ENCODE measurements at regions not wholly inside any gene's neighbourhood (a gene's known extent, or its start where the extent isn't known, plus 50 kb on each side); places are given as distances from the start of the nearest gene placed in this dataset.

DNA sequence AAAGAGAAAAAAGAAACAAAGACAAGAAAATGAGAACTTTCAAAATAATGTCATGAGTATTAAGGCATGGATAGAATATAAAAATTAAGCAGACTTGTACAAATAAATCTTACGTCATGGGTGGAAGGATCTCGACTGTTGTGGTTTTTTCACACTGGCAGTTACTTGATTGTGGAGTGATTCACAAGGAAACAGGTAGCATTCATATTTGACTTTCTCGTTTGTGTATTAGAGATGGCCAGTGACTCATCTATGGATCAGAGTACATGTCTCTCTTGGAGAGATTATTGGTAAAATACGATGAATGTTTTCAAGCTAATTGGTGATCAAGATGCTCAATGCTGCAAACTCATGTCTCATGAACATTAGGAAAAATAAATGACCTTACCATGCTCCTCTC, 564.3 kb downstream of the GATA3 start:
- no peaks in the 10 kb centered on the region for H3K36me3 Mint-ChIP-seq (ENCODE audit: insufficient read depth)
- TF ChIP-seq CTCF (IDR thresholded peaks at IDR 0.05; ENCODE audit: unreplicated experiment) = no peak
- no peaks in the 10 kb centered on the region for H3K9me3 Mint-ChIP-seq (ENCODE audit: low read depth)
- peaks cover 9% of the 10 kb centered on the region for H3K4me1 Mint-ChIP-seq (ENCODE audit: low read depth)
- no peak for DNase-seq (ENCODE audit: low spot score, unreplicated experiment)
- no peaks in the 10 kb centered on the region for H3K27me3 Mint-ChIP-seq
- H3K4me3 Mint-ChIP-seq (ENCODE audit: low read depth) = no peak overlapping the region
- H3K27ac Mint-ChIP-seq = no peak overlapping the region

DNA sequence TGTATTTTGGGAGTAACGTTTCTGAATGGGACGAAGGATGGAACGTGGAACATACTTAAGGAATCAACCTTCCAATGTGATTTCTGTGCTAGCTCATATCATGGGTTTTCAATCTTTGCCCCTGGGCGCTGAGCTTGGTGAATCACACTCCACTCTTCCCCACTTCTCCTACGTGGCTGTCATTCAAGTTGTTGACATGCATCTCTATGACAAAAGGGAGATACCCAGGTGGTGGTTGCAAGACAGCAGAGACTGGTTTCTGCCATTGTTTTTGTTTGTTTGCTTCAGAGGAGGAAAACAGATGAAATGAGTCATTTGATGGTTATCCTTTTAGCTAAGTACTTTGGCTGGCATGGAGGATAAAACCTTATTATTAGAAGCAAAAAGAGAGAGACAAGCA, 573.9 kb downstream of the GATA3 start:
- Mint-ChIP-seq H3K27ac (no peak overlapping the region), H3K4me3 (ENCODE audit: low read depth) (no peak overlapping the region), H3K4me1 (ENCODE audit: low read depth) (no peaks in the 10 kb centered on the region), H3K36me3 (ENCODE audit: insufficient read depth) (no peaks in the 10 kb centered on the region), H3K27me3 (no peaks in the 10 kb centered on the region), H3K9me3 (ENCODE audit: low read depth) (no peaks in the 10 kb centered on the region)
- DNase-seq (ENCODE audit: low spot score, unreplicated experiment) = no peak
- no peak for TF ChIP-seq CTCF (IDR thresholded peaks at IDR 0.05; ENCODE audit: unreplicated experiment)

DNA sequence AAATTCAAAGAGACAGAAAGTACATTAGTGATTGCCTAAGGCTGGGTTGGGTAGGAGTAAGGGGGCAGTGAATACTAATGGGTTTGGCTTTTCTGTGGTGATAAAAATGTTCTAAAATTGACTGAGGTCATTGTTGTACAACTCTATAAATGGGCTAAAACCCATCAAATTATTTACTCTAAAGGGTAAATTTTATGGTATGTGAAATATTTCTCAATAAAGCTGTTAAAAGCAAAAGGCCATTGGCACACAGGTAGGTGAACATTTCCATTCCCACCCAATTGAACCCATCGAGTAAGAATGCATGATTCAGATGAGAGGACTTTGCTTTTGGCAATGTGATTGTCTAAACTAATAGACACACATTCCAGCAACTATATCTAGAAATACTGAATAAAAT, 579.4 kb downstream of the GATA3 start:
- no peaks in the 10 kb centered on the region for H3K9me3 Mint-ChIP-seq (ENCODE audit: low read depth)
- no peaks in the 10 kb centered on the region for H3K4me1 Mint-ChIP-seq (ENCODE audit: low read depth)
- no peak for TF ChIP-seq CTCF (IDR thresholded peaks at IDR 0.05; ENCODE audit: unreplicated experiment)
- H3K27me3 Mint-ChIP-seq = no peaks in the 10 kb centered on the region
- no peak overlapping the region for H3K4me3 Mint-ChIP-seq (ENCODE audit: low read depth)
- DNase-seq (ENCODE audit: low spot score, unreplicated experiment) = no peak
- H3K36me3 Mint-ChIP-seq (ENCODE audit: insufficient read depth) = no peaks in the 10 kb centered on the region
- H3K27ac Mint-ChIP-seq = no peak overlapping the region

DNA sequence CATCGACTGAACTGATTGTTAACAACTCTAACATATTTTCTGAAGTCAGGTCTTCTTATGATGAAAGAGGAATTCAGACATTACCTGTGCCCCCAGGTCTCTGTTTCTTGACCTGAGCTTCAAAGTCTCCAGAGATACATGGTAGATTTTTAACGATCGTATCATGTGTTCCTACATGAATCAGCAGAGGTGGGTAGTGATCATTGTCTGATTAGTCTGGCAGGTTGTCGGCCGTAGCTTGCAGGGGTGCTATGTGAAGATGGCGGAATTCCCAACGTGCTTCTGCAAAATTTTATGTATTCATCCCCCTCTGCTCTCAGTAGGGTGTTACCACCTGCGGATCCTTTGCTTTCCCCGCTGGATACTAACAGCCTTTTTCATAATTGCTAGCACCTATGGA, 581.9 kb downstream of the GATA3 start:
- no peak overlapping the region for H3K27ac Mint-ChIP-seq
- no peaks in the 10 kb centered on the region for H3K36me3 Mint-ChIP-seq (ENCODE audit: insufficient read depth)
- H3K27me3 Mint-ChIP-seq = peaks cover 3% of the 10 kb centered on the region
- H3K9me3 Mint-ChIP-seq (ENCODE audit: low read depth) = no peaks in the 10 kb centered on the region
- H3K4me1 Mint-ChIP-seq (ENCODE audit: low read depth) = no peaks in the 10 kb centered on the region
- DNase-seq (ENCODE audit: low spot score, unreplicated experiment) = no peak
- no peak overlapping the region for H3K4me3 Mint-ChIP-seq (ENCODE audit: low read depth)
- TF ChIP-seq CTCF (IDR thresholded peaks at IDR 0.05; ENCODE audit: unreplicated experiment) = no peak

- Mint-ChIP-seq H3K27me3 (peaks cover 3% of the 10 kb centered on the region), H3K27ac (no peak overlapping the region), H3K9me3 (ENCODE audit: low read depth) (peaks cover 10% of the 10 kb centered on the region), H3K4me1 (ENCODE audit: low read depth) (no peaks in the 10 kb centered on the region), H3K4me3 (ENCODE audit: low read depth) (no peak overlapping the region), H3K36me3 (ENCODE audit: insufficient read depth) (peaks cover 1% of the 10 kb centered on the region)
- no peak for TF ChIP-seq CTCF (IDR thresholded peaks at IDR 0.05; ENCODE audit: unreplicated experiment)
- DNase-seq (ENCODE audit: low spot score, unreplicated experiment) = no peak
Measured at GRCh38 chr10:8637640-8638039, 583.2 kb downstream of the GATA3 start.

Data from progenitor cell of endocrine pancreas (in vitro differentiated cells).